ENCODE measurements at regions not wholly inside any gene's neighbourhood (a gene's known extent, or its start where the extent isn't known, plus 50 kb on each side); places are given as distances from the start of the nearest gene placed in this dataset.
A peak's percentile ranks its signal among the peaks of the same experiment; 100 is the strongest.

- H3K9ac ChIP-seq (ENCODE audit: low read length in 3 of 3): no peak overlapping the region
- H3K27ac ChIP-seq (ENCODE audit: low read depth in 2 of 2, low read length in 2 of 2): no peak overlapping the region
- intact Hi-C loops (cut with DNase I): no loop called here
- H3K9me3 ChIP-seq (ENCODE audit: control insufficient read depth in 2 of 3, insufficient read depth in 1 of 3, low read length in 3 of 3): no peaks in the 10 kb centered on the region
- H3K4me1 ChIP-seq (ENCODE audit: control insufficient read depth in 2 of 3, insufficient read depth in 2 of 3, low read depth in 1 of 3, low read length in 3 of 3): peaks cover 0 to 2% (median 0%) of the 10 kb centered on the region in 3 donors
- no peak overlapping the region for H3K4me3 ChIP-seq (ENCODE audit: low read length in 3 of 3)
- no peak for DNase-seq
- no peaks in the 10 kb centered on the region for H3K27me3 ChIP-seq (ENCODE audit: control insufficient read depth, insufficient read depth, low read length)
- no peak for FAIRE-seq
- no peaks in the 10 kb centered on the region for H3K36me3 ChIP-seq (ENCODE audit: control insufficient read depth in 2 of 3, insufficient read depth in 3 of 3, low read length in 3 of 3)
- no peak for TF ChIP-seq CTCF (IDR thresholded peaks at IDR 0.05; ENCODE audit: borderline replicate concordance, extremely low read depth, insufficient read depth)
Measured at GRCh38 chr5:90265545-90265857, 144.1 kb downstream of the CETN3 start.

- Histone ChIP-seq H3K27me3 (ENCODE audit: control insufficient read depth, insufficient read depth, low read length) (no peaks in the 10 kb centered on the region), H3K9ac (ENCODE audit: low read length in 3 of 3) (no peak overlapping the region), H3K9me3 (ENCODE audit: control insufficient read depth in 2 of 3, insufficient read depth in 1 of 3, low read length in 3 of 3) (no peaks in the 10 kb centered on the region), H3K27ac (ENCODE audit: low read depth in 2 of 2, low read length in 2 of 2) (no peak overlapping the region), H3K36me3 (ENCODE audit: control insufficient read depth in 2 of 3, insufficient read depth in 3 of 3, low read length in 3 of 3) (no peaks in the 10 kb centered on the region), H3K4me1 (ENCODE audit: control insufficient read depth in 2 of 3, insufficient read depth in 2 of 3, low read depth in 1 of 3, low read length in 3 of 3) (peaks cover 0 to 2% (median 0%) of the 10 kb centered on the region in 3 donors), H3K4me3 (ENCODE audit: low read length in 3 of 3) (no peak overlapping the region)
- peak; percentile 69 for TF ChIP-seq CTCF (IDR thresholded peaks at IDR 0.05; ENCODE audit: borderline replicate concordance, extremely low read depth, insufficient read depth)
- intact Hi-C loops (cut with DNase I): no loop called here
- peak; percentile 21 for FAIRE-seq
- DNase-seq: peak; percentile 60 to 78 (median 68)
Measured at GRCh38 chr5:90264689-90265544, 144.6 kb downstream of the CETN3 start.

GRCh38 chr5:90263102-90263820, 146.3 kb downstream of the CETN3 start:
- no peak overlapping the region for H3K4me3 ChIP-seq (ENCODE audit: low read length in 3 of 3)
- H3K9ac ChIP-seq (ENCODE audit: low read length in 3 of 3): no peak overlapping the region
- H3K4me1 ChIP-seq (ENCODE audit: control insufficient read depth in 2 of 3, insufficient read depth in 2 of 3, low read depth in 1 of 3, low read length in 3 of 3): peaks cover 0 to 2% (median 0%) of the 10 kb centered on the region in 3 donors
- no peaks in the 10 kb centered on the region for H3K9me3 ChIP-seq (ENCODE audit: control insufficient read depth in 2 of 3, insufficient read depth in 1 of 3, low read length in 3 of 3)
- H3K27ac ChIP-seq (ENCODE audit: low read depth in 2 of 2, low read length in 2 of 2): no peak overlapping the region
- DNase-seq: no peak
- intact Hi-C loops (cut with DNase I): no loop called here
- FAIRE-seq: no peak
- no peaks in the 10 kb centered on the region for H3K36me3 ChIP-seq (ENCODE audit: control insufficient read depth in 2 of 3, insufficient read depth in 3 of 3, low read length in 3 of 3)
- H3K27me3 ChIP-seq (ENCODE audit: control insufficient read depth, insufficient read depth, low read length): no peaks in the 10 kb centered on the region
- TF ChIP-seq CTCF (IDR thresholded peaks at IDR 0.05; ENCODE audit: borderline replicate concordance, extremely low read depth, insufficient read depth): no peak
